Smooth muscle cell of the brain vasculature (primary cell): ENCODE measurements at regions not wholly inside any gene's neighbourhood (a gene's known extent, or its start where the extent isn't known, plus 50 kb on each side); places are given as distances from the start of the nearest gene placed in this dataset.

Experiments used
- DNase-seq: peaks from one replicate; pipeline ENCODE4 v3.0.0-alpha.2; 2012; ENCODE audit warnings: low read depth, low spot score

DNA sequence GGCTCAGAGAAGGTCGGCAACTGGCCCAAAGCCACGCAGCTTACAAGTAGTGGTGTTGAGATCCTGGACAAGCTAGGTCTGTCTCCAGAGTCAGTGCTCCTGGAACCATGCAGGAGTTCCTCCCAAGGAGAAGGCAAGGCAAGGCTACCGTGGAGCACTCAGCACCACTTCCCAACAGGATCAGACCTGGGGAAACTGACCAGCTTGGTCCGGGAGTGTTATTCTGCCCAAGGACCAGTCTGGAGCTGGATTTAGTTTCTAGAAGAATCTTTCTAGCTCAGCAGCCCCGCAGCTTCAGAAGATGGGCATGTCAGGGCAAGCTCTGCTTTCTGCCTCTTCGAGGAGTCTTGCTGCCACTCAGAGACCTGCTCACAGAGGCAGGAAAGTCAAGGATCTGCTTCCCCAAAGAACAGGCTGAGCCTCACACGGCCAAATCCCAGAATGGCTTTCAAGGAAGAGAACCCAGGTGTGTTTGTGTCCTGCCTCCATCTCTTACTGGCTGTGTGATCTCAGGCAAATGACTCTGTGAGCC lies 302.8 kb downstream of the MATN1 start:
- no peak for DNase-seq

DNA sequence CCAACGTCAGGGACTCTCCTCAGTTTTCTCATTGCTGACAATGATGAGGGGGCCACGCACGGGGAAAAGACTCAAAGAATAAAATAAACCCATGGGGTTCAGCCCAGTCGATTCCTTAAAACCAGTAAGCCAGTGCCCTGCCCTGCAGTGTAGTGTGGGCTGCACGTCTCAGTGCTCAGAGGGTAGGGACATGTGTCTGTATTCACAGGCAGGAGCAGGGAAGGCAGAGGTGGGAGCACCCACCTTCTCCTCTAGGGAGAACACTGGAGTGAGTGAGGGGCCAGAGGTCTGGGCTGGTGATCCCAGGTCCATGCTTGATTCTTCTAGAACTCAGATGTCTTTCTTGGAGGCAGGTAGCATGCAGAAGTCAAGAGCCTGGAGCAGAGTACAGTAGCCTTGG lies 303.6 kb downstream of the MATN1 start:
- DNase-seq: no peak

DNA sequence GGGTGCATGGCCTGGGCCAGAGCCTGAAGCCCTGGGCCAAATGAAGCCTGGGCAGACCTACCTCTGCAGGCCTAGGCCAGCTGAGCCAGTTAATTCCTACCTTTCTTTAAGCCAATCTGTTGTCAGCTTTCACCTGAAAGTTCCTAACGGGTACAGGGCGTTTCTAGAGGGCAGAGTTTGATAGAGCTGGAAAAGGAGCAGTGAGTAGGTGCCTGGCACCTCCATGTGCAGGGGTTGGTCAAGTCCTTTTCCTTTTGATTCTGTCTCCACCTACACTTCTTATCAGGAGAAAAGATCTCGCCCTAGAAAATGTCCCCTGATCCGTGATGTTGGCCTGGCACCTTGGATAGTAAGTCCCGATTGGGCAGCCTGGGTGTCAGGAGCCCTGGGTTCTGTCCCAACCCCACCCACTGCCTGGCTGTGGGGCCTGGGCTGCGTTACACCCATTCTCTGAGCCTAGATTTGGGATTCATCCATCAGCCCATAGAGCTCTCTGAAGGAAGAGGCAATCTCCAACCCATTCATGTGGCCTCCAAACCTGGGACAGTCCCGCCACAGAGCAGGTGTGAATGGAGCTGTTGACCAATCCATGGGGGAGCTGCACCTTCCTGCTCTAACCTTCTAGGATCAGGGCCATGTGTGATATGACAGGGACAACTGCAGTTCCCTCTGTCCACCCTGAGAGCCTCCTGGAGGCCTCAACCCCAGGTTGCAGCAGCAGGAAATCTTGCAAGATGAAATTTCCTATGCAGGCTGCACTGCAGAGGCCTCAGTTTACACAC lies 304.3 kb downstream of the MATN1 start:
- no peak for DNase-seq

DNA sequence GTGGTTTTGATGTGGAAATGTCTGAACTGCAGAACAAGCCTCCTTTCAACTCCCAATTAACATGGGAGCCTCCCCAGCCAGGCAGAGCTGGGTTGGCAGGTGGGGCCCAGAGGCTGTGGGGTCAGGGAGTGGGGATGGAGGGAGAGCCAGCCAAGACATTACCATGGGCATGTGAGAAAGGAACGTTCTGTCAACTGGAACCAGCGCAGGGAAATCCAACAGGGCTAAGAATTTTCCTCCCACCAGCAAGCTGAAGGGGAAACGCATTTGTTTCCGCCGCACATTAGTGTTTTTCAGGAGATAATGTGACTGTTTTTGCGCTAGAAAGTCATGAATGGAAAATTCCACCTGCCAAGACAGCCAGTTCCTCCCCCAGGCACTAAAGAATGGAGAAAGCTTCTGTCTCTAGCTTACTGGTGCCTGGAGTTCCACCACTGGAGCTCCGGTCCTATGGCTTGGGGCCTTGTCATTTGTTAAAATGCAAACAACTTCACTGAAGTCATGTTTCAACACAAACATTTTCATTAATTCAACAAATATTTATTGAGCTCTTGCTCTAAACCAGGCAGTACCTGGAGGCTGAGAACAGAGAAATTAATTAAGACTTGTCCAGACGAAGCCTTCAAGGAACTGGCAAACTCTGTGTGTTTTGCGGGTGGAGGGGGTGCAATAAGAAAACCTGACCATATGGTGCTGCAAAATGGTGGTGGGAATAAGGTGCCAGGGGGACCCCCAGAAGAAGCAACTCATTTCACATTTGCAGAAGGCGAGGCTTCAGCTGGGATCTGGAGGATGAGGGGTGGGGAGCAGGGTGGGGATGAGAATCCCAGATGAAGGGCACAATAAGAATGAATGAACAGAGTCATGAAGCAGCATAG lies 305.1 kb downstream of the MATN1 start:
- no peak for DNase-seq

DNA sequence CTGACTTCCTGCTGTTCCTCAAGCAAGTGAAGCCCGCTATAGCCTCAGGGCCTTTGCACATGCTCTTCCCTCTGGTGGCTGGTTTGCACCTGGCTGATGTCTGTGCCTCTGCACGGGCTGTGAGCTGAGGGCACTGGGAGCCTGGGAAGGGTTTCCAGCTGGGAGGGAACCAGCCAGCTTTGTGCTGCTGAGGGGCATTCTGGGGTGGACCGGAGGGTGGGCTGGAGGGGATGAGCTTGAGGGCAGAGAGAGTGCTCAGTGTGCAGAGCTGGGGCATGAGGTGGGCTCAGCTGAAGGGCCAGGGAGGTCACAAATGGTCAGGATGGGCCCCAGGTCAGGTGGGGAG lies 305.7 kb downstream of the MATN1 start:
- no peak for DNase-seq

DNA sequence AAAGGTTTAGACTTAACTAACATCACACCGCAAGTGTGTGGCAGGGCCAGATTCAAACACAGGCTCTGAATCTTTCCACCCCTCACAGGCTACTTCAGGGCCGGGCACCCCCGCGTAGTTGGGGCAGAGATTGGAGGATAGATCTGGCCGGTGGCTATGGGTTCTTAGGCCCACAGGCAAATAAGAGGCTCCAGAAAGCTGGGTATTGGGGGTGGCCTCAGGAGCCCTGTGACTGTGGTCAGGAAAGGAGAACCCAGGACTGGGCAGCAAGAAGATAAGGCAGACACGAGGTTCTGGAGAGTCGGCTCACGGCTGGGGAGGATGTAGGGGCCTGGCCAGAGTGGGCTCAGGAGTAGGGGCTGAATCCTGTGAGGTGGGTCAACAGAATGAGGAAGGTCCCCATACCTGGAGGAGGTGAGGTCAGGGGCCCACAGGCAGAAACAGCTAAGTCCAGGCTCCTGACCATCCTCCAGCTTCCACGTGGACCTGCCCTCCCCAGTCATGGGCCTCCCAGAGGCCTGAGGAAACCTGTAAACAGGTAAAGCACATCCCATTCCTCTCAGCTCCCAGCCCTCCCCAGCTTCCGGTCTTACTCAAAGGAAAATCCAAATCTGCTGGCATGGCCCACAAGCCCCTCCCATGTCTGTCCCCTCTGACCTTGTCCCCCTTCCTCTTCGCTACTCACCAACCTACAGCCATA lies 306.2 kb downstream of the MATN1 start:
- no peak for DNase-seq

DNA sequence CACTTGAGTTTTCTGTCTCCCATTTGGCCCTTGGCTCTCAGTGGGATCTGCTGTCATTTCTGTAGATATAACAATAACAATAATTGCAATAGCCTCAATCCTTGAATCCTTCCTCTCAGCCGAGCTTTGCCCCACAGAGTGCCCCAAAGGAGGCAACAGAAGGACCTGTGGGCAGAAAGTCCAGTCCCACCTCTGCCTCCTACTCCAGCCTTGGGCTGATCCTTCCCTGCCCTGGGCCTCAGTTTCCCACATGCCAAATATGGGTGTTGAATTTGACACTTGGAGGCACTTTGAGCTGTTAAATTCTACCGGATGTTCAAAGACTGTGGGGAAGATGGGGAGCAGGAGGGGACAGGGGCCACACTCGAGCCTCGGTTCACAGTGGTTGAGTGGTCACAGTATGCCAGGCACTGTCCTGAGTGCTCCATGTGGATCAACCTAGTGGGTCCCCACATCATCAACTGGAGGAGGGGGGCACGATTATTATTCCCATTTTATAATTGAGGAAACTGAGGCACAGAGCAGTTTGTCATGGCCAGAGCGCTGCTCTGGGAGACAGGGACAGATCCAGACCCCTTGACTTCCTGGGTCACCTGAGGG lies 307.1 kb downstream of the MATN1 start:
- no peak for DNase-seq

DNA sequence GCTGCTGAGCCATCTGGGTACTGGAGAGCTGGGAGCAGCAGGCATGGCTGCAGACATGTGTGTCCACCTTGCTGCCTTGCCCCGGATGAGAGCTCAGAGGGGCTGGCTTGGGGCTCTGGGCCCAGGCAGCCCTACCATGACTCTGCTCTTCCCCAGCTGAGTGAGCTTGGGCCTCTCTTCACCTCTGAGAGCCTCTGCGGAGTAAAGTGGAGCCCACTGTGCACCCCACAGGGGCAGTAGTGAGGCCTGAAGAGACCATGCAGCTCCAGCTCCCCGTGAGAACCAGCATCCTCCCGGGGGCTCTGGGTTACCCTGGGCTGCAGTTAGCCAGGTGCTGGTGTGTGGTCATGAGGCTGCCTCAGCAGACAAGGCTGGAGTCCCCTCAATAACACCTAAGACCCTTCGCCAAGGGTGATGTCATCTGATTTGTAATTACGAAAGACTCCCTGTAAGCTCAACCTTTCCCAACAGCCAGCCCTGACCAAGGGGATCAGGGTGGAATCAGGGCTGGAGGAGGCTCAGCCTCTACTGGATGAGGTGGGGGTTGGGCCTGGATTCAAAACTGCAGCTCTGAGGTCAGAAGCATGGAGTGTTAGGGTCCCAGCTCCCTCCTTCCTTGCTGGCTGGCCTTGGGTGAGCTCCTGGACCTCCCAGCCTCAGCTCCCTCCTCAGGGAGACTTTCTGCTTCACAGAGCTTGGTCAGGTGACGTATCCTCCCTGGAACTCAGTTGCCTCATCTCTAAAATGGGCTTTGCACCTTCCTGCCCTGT lies 308.0 kb downstream of the MATN1 start:
- DNase-seq: no peak

DNA sequence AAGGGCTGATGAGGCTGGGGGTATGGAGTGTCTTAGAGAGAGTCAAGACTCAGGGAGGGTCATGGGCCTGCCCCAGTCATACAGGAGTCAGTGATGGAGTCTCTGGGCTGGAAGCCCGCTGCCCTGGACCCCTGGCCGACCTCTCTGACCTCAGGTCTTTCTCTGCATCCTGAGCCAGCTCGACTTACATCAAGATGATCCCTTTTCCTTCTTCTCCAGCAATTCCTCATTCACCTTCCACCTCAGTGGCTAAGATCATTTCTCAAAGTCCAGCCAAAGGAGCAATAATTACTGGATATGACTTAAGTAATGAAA lies 308.6 kb downstream of the MATN1 start:
- DNase-seq: no peak

DNA sequence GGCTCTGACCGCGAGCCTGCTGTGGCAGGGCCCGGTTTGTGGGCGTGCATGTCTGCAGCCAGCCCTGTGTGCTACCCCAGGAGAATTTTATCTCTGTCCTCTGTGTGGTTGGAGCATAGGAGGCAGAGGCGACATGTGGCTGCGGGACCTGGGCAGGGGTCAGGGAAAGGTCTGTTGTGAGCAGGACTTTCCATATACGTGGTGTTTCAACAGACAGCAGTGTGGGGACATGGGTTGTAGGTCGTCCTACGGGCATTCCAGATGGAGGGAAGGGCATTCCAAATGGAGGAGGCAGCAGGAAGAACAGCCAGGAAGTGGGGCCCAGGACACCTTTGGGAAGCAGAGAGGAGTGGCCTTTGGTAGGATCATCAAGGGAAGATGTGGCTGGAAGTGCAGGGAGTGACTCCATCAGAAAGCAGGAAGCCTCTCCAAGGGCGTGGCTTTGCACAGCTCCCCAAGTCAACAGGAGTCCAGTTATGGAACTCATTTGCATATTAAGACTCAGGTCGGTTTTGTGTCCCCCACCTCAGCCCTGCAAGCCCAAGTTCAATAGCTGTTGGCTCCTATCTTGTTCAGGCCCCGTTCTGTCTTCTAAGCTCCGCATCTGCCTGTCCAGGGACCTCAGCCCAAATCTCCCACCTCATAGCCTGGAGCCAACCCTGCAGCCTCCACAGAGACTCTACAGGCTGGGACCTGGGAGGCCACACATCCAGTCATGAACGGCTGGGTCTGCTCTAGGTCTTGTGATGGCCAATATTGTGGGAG lies 309.1 kb downstream of the MATN1 start:
- no peak for DNase-seq

DNA sequence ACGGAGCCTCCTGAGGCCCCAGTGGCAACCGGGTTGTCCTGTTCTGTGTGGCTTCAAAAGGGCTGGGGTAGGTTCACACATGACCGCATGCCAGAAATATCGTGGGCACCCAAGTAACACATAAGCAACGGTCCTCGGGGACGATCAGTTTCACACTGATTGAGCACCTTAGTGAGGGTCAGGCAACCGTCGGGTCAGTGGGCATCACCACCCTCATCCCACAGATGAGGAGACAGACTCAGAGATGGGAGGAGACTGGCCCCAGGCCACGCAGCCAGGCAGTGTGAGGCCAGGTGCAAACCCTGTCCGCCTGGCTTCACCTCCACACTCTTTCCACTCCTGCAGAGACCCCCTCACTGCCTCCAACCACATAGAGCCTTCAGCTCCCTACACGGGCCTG lies 309.8 kb downstream of the MATN1 start:
- no peak for DNase-seq

DNA sequence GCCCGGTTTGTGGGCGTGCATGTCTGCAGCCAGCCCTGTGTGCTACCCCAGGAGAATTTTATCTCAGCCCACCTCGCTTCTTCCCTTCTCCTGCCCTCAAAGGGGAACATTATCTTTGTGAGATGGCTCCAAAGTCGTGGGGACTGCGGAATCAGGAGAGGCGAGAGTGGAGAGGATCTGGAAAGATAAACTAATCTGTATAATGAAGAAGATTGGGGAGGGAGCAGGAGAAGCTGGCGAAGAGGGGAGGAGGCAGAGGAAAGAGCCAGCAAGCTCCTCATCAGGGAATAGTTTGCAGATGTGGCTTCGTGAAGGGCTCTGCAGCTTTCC lies 310.3 kb downstream of the MATN1 start:
- no peak for DNase-seq

DNA sequence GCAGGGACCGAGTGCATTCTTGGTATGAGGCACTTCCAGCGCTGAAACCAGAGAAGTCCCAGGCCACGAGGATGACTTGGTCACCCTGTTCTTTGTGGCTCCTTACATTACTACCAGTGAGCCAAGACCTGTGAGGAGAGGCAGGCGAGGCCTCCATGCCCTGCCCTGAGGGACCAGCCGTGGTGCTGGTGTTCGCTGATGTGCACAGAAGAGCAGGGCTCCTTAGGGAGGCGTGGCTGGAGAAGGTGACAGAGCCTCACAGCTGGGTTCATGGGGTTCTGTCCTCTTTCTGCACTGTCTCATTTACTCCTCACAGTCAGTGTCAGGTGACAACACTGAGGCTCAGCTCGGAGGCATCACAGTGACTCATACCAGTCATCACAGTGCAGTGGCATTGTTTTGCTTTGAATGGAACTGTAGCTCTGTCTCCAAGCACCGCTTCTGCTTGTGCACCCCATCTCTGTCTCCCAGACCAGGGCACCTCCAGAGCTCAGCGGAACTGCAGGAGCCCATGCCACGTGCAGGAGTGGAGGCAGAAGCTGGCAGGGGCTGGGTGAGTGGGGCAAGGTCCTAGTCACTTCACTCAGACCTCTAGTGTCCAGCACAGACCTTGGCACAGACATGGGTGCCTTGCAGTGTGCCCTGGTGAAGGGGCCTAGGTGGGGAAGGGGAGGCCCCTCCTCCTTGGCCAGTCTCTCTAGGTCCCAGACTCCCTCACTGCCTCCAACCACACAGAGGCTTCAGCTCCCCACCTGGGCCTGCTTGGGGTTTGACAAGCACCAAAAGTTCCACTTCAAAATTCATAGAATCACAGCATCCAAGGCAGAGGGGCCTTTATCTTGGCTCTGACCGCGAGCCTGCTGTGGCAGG lies 310.9 kb downstream of the MATN1 start:
- no peak for DNase-seq

DNA sequence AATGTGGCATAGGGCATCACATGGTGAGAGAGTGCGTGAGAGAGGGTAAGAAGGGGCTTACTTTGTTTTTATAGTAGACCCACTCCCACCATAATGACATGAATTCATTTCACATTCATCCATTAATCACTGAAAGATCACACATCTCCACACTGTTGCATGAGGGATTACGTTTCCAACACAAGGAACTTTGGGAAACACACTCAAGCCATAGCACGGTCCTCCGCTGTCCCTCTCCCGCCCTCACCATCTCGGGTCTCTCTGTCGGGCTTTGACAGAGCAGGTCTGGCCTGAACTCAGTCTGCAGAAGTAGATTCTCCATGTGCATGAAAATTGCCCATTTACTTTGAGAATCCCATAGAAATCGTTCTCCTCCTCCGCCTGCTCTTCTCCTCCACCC lies 312.2 kb downstream of the MATN1 start:
- no peak for DNase-seq

DNA sequence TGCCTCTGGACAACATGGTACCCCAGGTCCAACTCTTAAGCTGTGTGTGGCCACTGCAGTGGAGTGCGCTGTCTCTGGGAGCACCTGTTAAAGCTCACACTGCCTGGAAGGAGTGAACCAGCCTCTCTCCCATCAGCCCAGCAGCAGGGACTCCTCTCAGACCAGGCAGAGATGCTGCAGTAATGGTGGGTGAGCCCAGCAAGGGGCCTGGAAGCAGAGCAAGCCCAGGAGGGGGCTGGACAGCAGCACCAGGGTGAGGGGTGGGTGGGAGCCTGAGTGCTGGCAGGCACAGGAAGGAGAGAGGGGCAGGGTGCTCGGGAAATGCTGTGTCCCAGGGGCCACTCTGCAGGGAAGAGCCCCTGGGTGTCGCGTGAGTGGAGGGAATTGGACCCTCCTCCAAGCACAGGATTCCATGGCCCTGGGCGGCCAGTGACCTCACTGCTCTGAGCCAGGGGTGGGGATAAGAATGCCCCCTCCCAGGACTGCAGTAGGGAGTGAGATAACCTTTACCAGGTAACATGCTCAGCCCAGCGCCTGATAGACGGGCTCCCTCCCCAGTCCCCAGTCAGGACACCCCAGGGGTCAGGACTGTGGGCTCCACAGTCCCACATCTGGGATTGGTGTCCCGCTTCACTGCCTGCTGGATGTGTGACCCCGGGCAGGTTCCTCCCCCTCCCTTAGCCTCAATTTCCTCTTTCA lies 313.1 kb downstream of the MATN1 start:
- no peak for DNase-seq

DNA sequence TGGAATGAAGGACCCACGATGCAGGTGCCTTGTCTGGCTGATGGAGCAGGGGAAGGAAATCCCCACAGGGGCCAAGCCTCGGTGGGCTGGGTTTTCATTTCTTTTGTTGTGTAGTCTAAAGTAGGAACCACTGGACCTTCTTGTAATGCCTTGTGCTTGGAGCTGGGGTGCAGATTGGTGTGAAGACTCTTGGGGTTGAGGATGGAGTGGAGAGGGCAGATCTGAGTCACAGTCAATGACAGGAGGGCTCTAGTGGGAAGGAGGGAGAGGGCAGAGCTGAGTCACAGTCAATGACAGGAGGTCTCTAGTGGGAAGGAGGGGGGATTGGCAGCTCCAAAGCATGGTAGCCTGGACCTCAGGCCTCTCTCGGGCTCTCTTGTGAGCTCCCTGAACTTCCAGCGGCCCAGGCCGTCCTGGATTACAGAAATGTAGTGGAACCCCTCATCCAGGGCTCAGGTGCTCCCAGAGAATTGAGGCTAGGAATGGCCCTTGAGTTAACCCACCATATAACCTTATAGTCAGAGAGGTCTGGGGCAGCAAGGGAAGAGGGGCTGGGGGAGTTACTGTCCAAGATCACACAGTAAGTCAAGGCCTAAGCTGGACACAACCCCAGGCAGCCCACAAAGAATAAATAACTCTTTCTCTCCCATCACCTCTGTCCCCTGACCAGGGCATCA lies 313.8 kb downstream of the MATN1 start:
- no peak for DNase-seq

DNA sequence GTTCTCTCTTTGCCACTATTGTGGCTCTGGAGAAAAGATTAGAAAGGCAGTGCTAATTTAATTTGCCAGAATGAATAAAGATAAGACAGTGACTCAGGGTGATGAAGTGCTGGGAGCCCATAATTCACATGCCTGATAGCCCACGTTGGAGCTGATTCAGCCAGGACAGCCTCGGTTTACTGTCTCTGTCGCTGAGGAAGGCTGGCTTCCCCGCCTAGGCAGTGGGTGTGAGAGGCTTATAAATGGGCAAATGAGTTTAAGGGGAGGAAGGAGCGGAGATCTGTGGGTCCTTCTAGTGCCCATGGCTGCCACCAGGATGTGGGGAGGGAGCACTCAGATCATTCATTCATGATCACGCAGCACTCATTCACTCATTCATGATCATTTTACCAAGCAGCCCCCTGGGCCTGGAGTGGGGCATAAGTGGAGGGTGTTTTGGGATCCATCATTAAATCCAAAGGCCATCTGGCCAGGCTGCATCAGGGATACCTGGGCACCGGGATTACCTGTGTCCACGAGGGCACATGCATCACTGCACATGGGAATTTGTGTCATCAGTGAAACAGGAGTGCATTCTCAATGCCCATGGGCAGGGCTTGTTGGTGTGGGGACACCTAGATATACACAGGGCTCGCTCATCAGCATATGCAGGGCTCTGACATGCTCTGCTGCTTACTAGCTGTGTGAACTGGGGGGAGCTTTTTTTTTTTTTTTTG lies 315.4 kb downstream of the MATN1 start:
- DNase-seq: no peak
